GM12864 (cell line): ENCODE measurements at regions not wholly inside any gene's neighbourhood (a gene's known extent, or its start where the extent isn't known, plus 50 kb on each side); places are given as distances from the start of the nearest gene placed in this dataset.
A peak's percentile ranks its signal among the peaks of the same experiment; 100 is the strongest.

Experiments used
- DNase-seq: peaks from one replicate; pipeline ENCODE4 v3.0.0-alpha.2; 2011; ENCODE audit warnings: low read depth
- H3K4me3 ChIP-seq: 2 replicates; pipeline ENCODE4 v1.5.1; 2011; ENCODE audit warnings: mild to moderate bottlenecking, low read depth, low read length, control low read depth
- CTCF ChIP-seq: IDR thresholded peaks from 2 replicates; pipeline ENCODE4 v1.5.1; 2011; ENCODE audit warnings: low read depth, mild to moderate bottlenecking, moderate library complexity, low read length, control low read depth, inconsistent platforms; ENCODE audit errors: missing control alignments

GRCh38 chr14:75333606-75334548 is 55.2 kb downstream of the FOS start:
- peak; percentile 60 for DNase-seq
- TF ChIP-seq CTCF: no peak
- peak overlapping the region; percentile 37 for H3K4me3 ChIP-seq

- no peak for TF ChIP-seq CTCF
- DNase-seq: no peak
- H3K4me3 ChIP-seq: peak overlapping the region; percentile 37
Observed at GRCh38 chr14:75334549-75335051, 56.0 kb downstream of the FOS start.

- no peak for DNase-seq
- no peak for TF ChIP-seq CTCF
- H3K4me3 ChIP-seq: 0 out of 2 replicates have a peak overlapping the region, but pooled peaks have one; percentile 8
Observed at GRCh38 chr14:75335571-75335970, 56.9 kb downstream of the FOS start.

GRCh38 chr14:75338398-75338797 is 59.8 kb downstream of the FOS start:
- H3K4me3 ChIP-seq: no peak overlapping the region
- TF ChIP-seq CTCF: no peak
- no peak for DNase-seq

- TF ChIP-seq CTCF: no peak
- H3K4me3 ChIP-seq: no peak overlapping the region
- DNase-seq: no peak
Observed at GRCh38 chr14:75339059-75339458, 60.4 kb downstream of the FOS start.

GRCh38 chr14:75340921-75341320 is 62.3 kb downstream of the FOS start:
- no peak for TF ChIP-seq CTCF
- no peak overlapping the region for H3K4me3 ChIP-seq
- no peak for DNase-seq
